GM21825 (cell line): ENCODE measurements at regions not wholly inside any gene's neighbourhood (a gene's known extent, or its start where the extent isn't known, plus 50 kb on each side); places are given as distances from the start of the nearest gene placed in this dataset.

Experiments
- ATAC-seq: cut with Tn5 transposase; IDR thresholded peaks from one replicate; pipeline ENCODE4 v1.9.1; 2021; ENCODE audit warnings: mild to moderate bottlenecking, moderate library complexity; ENCODE audit not compliant: unreplicated experiment

- no peak for ATAC-seq
Measured at GRCh38 chr10:3363311-3364045, 190.9 kb upstream of the PITRM1 start.

DNA sequence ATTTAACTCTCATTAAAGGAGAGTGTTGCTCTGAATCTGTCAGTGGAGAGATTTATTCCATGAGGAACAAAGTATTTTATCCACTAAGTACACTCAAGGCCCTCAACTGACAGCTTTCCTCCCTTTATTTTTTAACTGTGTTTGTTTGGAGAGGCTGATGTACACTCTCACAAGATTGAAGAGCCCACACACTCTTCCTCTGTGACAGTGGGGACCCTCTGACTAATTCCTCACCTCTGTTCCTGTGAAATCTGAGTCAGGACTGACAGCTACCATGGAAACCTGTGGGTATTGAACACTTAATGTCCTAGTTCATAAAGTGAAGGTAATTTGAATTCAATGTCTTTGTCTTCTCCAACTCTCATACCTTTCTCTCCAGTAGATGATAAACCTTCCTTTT lies 189.8 kb upstream of the PITRM1 start:
- no peak for ATAC-seq

GRCh38 chr10:3361640-3362039 lies 189.1 kb upstream of the PITRM1 start:
- no peak for ATAC-seq

- ATAC-seq, result no peak
Measured at GRCh38 chr10:3357737-3358136, 185.2 kb upstream of the PITRM1 start.

- ATAC-seq, result no peak
Measured at GRCh38 chr10:3355536-3355935, 183.0 kb upstream of the PITRM1 start.

DNA sequence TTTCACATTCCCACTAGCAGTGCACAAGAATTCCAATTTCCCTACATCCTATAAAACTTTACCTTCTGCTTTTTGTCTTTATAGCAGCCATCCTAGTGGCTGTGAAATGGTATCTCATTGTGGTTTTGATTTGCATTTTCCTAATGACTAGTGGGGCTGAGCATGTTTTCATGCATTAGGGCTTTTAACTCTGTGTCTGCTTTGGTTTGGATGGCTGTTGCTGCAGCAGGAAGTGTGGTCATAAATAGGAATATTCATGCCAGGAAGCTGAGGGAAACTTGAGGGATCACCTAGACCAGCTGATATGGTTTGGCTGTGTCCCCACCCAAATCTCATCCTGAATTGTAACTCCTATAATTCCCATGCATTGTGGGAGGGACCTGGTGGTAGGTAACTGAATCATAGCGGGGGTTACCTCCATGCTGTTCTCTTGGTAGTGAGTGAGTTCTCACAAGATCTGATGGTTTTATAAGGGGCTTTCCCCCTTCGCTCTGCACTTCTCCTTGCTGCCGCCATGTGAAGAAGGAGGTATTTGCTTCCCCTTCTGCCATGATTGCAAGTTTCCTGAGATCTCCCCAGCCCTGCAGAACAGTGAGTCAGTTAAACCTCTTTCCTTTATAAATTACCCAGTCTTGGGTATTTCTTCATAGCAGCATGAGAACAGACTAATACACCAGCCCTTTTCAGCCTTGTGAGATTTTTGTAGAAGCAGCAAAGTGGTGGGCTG lies 181.8 kb upstream of the PITRM1 start:
- no peak for ATAC-seq

GRCh38 chr10:3353235-3353634 lies 180.7 kb upstream of the PITRM1 start:
- ATAC-seq, result no peak

DNA sequence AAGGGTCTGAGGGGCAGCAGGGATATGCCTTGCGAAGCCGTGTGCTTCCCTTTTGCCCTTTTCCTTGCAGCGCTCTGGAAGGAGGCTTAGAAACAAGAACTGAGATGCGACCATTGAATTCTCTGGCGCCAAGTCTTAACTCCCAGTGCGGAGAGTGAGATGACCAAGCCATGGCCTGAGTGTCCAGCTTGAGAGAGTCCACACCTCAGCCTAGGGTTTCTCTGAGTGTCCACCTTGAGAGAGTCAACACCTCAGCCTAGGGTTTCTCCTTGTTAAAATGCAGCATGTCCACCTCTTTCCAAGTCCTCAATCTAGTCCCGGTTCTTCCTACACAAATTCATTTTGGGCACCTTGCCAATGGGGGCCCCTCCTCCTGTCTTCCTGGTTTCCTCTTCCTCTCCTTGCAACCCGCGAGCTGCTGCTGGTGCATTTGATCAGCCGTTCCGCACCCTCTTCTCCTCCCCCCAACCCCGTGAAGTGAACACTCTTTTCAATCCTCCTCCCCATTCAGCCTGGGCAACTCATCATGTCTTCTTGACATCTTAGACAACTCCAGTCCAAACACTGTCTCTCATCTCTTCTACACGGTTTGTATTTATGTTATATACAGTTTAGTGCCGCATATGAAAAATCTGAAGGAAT lies 178.2 kb upstream of the PITRM1 start:
- no peak for ATAC-seq

DNA sequence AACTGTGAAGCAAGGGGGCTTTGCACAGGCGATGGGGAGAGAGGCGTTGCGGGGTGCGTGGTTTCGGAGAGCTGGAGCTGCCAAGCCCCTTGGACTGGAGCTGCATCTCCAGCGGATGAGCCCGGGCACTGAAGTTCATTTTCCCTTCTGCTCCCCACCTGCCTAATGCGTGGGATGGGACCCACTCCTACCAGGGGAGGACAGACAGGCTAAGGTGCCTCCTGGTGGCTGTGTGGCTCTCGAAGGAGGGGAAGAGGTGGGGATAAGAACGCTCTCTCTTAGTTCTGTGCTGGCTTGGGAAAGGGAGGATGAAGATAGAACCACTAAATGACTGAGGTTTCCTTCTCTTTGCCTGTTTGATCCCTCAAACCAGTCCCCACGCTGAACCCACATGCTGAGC lies 177.6 kb upstream of the PITRM1 start:
- ATAC-seq, result no peak

GRCh38 chr10:3348564-3348963 lies 176.0 kb upstream of the PITRM1 start:
- no peak for ATAC-seq

DNA sequence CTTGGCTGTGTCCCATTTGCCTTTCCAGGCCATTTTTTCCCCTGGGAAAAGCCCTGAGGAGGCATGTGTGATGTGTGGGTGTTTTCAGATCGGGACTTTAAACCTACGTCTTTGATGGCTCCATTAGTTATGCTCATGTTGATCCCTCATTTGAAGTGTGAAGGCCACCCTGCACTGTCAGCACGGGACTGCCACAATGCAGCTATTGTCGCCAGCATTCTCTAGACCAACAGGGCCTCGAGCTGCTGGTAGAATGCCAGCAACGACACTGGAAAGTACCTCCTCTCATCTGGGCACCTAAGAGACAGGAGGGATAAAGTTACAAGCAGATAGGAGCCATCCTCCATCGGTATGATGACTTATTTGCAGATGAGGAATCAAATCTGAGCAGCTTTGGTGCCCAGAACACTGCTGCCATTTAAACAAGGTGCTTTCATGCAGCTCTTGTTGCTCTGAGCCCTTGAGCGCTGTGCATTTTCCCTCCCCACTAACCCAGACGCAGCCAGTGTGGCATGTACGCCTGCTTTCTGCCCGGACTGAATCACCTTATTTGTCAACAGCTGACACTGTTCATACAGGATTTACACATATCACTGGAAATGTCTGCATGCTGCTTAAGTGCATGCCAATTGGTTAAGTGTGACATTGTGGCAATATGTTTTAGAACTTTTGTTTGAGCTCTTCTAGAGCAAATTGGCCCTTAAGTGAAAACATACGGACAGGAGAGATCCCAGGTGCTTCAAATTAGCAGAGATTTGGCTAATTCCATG lies 175.0 kb upstream of the PITRM1 start:
- ATAC-seq, result no peak

GRCh38 chr10:3346851-3347250 lies 174.3 kb upstream of the PITRM1 start:
- ATAC-seq, result no peak

GRCh38 chr10:3342771-3343170 lies 170.2 kb upstream of the PITRM1 start:
- no peak for ATAC-seq

DNA sequence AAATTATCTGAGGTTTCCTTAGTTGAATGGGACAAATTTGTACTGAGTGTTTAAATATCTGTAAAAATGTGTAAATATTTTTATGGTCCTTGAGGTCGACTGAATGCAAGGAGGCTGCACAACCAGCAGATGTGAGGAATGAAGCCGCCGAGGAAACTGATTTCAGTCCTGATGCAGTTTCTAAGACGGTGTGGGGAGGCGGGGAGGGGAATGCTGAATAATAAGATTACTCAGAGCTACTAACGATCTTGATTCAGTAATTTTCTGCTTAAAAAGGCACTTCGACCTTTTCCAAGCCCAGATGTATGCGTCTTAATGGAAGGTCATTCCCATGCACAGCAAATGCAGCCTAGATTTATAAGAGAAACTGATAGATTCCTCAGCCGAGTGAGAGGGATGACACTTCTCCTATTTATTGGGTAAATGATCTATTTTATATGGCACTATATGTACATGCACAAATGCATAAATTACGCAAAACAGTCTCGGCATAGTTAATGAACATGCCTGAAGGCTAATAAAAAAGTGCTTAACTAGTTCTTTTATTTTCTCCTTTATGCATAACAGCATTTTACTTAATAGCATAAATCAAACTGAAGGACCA lies 167.6 kb upstream of the PITRM1 start:
- no peak for ATAC-seq

GRCh38 chr10:3339531-3339950 lies 167.0 kb upstream of the PITRM1 start:
- no peak for ATAC-seq

DNA sequence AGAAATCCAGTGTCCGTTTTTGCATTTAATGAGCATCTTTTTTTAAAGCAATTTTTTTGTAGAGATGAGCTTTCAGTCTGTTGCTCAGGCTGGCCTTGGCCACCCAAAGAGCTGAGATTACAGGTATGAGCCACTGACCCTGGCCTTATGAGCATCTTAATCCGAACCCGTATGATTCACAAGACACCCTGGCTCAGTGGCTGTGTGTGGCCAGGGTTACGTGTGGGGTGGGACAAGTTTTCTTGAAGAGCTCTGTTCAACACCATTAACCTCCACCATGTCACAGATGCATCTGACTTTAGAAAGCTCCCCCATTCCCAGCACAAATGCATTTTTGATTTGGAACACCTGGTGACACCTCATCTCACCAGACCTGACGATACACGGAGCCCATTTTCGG lies 166.5 kb upstream of the PITRM1 start:
- ATAC-seq, result no peak

DNA sequence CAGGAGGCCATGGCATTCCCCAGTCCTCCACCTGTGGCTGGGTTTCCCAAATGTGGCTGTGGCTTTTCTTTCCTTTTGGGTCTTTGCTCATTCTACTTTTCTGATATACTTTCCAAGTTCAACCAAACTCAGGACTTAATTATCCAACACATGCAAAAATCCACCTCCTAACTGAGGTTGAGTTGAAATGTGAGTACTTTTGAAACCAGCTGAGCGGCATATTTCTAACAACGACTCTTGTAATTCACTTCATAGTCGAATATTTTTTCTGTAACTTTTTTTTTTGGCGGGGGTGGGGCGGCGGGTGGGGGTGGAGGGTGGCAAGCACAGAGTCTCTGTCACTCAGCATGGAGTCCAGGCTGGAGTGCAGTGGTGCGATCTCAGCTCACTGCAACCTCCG lies 165.2 kb upstream of the PITRM1 start:
- no peak for ATAC-seq

- no peak for ATAC-seq
Measured at GRCh38 chr10:3336673-3337293, 164.2 kb upstream of the PITRM1 start.

DNA sequence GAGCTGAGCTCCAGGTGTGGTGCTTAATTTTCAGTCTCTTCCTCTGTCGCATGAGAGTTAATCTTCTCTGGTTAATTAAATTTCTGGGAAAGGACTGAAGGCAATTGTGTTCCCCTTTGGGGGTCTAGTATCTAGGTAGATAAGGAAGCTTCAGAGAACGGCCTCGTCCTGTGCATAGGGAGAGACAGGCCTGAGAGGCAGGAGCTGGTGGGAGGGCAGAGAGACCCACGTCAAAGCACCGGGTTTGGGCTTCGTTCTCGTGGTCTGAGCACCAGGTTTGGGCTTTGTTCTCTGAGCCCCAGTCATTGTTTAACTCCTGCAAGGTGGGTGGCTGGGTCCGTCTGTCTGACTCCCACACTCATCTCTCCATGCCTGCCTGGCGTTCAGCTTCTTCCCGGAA lies 160.8 kb upstream of the PITRM1 start:
- no peak for ATAC-seq

- no peak for ATAC-seq
Measured at GRCh38 chr10:3331690-3332230, 159.2 kb upstream of the PITRM1 start.
